Activated naive CD8-positive, alpha-beta T cell treated with anti-CD3 and anti-CD28 coated beads, Interleukin-2, amount 50 U/mL, for 24 hours (primary cell): ENCODE measurements at regions not wholly inside any gene's neighbourhood (a gene's known extent, or its start where the extent isn't known, plus 50 kb on each side); places are given as distances from the start of the nearest gene placed in this dataset.

Experiments used
- ATAC-seq: fragments of 150-1000 bp; cut with Tn5 transposase; one replicate; pipeline ENCODE4 v1.10.0; 2021
- DNase-seq: peaks from one replicate; pipeline ENCODE4 v3.0.0; 2021
- H3K27ac Mint-ChIP-seq: one replicate; pipeline ENCODE4 v1.8.0; 2021; ENCODE audit warnings: mild to moderate bottlenecking, mixed read lengths
- H3K27me3 Mint-ChIP-seq: one replicate; pipeline ENCODE4 v1.8.0; 2021; ENCODE audit warnings: mixed read lengths
- H3K36me3 Mint-ChIP-seq: one replicate; pipeline ENCODE4 v1.8.0; 2021; ENCODE audit warnings: low read depth, mixed read lengths
- H3K4me1 Mint-ChIP-seq: one replicate; pipeline ENCODE4 v1.8.0; 2021; ENCODE audit warnings: mixed read lengths
- H3K4me3 Mint-ChIP-seq: one replicate; pipeline ENCODE4 v1.8.0; 2021; ENCODE audit warnings: mild to moderate bottlenecking, moderate library complexity, mixed read lengths
- H3K9me3 Mint-ChIP-seq: one replicate; pipeline ENCODE4 v1.8.0; 2021; ENCODE audit warnings: mixed read lengths

- ATAC-seq: no peak
- H3K36me3 Mint-ChIP-seq: no peaks in the 10 kb centered on the region
- no peak for DNase-seq
- no peak overlapping the region for H3K27ac Mint-ChIP-seq
- H3K9me3 Mint-ChIP-seq: peaks cover 1% of the 10 kb centered on the region
- no peak overlapping the region for H3K4me3 Mint-ChIP-seq
- H3K27me3 Mint-ChIP-seq: peaks cover 2% of the 10 kb centered on the region
- H3K4me1 Mint-ChIP-seq: no peaks in the 10 kb centered on the region
Observed at GRCh38 chr4:79023799-79024770, 84.8 kb upstream of the PAQR3 start.

- H3K4me3 Mint-ChIP-seq: no peak overlapping the region
- H3K27ac Mint-ChIP-seq: no peak overlapping the region
- peaks cover 2% of the 10 kb centered on the region for H3K27me3 Mint-ChIP-seq
- no peak for ATAC-seq
- no peak for DNase-seq
- peaks cover 5% of the 10 kb centered on the region for H3K9me3 Mint-ChIP-seq
- H3K4me1 Mint-ChIP-seq: no peaks in the 10 kb centered on the region
- no peaks in the 10 kb centered on the region for H3K36me3 Mint-ChIP-seq
Observed at GRCh38 chr4:79022529-79022928, 83.3 kb upstream of the PAQR3 start.

GRCh38 chr4:79017481-79017880, 78.2 kb upstream of the PAQR3 start:
- Mint-ChIP-seq H3K27me3 (no peaks in the 10 kb centered on the region), H3K27ac (no peak overlapping the region), H3K4me3 (no peak overlapping the region), H3K9me3 (peaks cover 5% of the 10 kb centered on the region), H3K36me3 (no peaks in the 10 kb centered on the region), H3K4me1 (no peaks in the 10 kb centered on the region)
- DNase-seq: no peak
- ATAC-seq: no peak

GRCh38 chr4:79016878-79017277, 77.6 kb upstream of the PAQR3 start:
- no peaks in the 10 kb centered on the region for H3K27me3 Mint-ChIP-seq
- H3K9me3 Mint-ChIP-seq: peaks cover 5% of the 10 kb centered on the region
- ATAC-seq (no peak), DNase-seq (no peak)
- H3K36me3 Mint-ChIP-seq: no peaks in the 10 kb centered on the region
- no peaks in the 10 kb centered on the region for H3K4me1 Mint-ChIP-seq
- H3K27ac Mint-ChIP-seq: no peak overlapping the region
- H3K4me3 Mint-ChIP-seq: no peak overlapping the region

GRCh38 chr4:79015411-79015810, 76.2 kb upstream of the PAQR3 start:
- Mint-ChIP-seq H3K27me3 (no peaks in the 10 kb centered on the region), H3K9me3 (peaks cover 5% of the 10 kb centered on the region), H3K36me3 (no peaks in the 10 kb centered on the region), H3K27ac (no peak overlapping the region), H3K4me3 (no peak overlapping the region), H3K4me1 (no peaks in the 10 kb centered on the region)
- DNase-seq (no peak), ATAC-seq (no peak)

- DNase-seq: no peak
- Mint-ChIP-seq H3K9me3 (peaks cover 5% of the 10 kb centered on the region), H3K4me1 (no peaks in the 10 kb centered on the region), H3K27ac (no peak overlapping the region), H3K36me3 (no peaks in the 10 kb centered on the region), H3K4me3 (no peak overlapping the region), H3K27me3 (peaks cover 5% of the 10 kb centered on the region)
- no peak for ATAC-seq
Observed at GRCh38 chr4:79014230-79014629, 75.0 kb upstream of the PAQR3 start.

GRCh38 chr4:79013756-79014155, 74.5 kb upstream of the PAQR3 start:
- peaks cover under 1% of the 10 kb centered on the region for H3K9me3 Mint-ChIP-seq
- H3K36me3 Mint-ChIP-seq: no peaks in the 10 kb centered on the region
- H3K27ac Mint-ChIP-seq: no peak overlapping the region
- H3K27me3 Mint-ChIP-seq: peaks cover 5% of the 10 kb centered on the region
- H3K4me3 Mint-ChIP-seq: no peak overlapping the region
- no peaks in the 10 kb centered on the region for H3K4me1 Mint-ChIP-seq
- ATAC-seq: no peak
- DNase-seq: no peak

GRCh38 chr4:78990938-78991810, 51.9 kb upstream of the PAQR3 start:
- Mint-ChIP-seq H3K27ac (no peak overlapping the region), H3K27me3 (no peaks in the 10 kb centered on the region)
- no peak for ATAC-seq

GRCh38 chr4:78989697-78990270, 50.5 kb upstream of the PAQR3 start:
- ATAC-seq (no peak), DNase-seq (no peak)
- H3K36me3 Mint-ChIP-seq: no peaks in the 10 kb centered on the region
- no peak overlapping the region for H3K27ac Mint-ChIP-seq
- H3K4me1 Mint-ChIP-seq: no peaks in the 10 kb centered on the region
- no peaks in the 10 kb centered on the region for H3K27me3 Mint-ChIP-seq
- no peak overlapping the region for H3K4me3 Mint-ChIP-seq
- H3K9me3 Mint-ChIP-seq: no peaks in the 10 kb centered on the region

More at GRCh38 chr4:78990938-78991810, 51.9 kb upstream of the PAQR3 start:
- Mint-ChIP-seq H3K4me3 (no peak overlapping the region), H3K4me1 (no peaks in the 10 kb centered on the region), H3K36me3 (no peaks in the 10 kb centered on the region), H3K9me3 (no peaks in the 10 kb centered on the region)
- DNase-seq: no peak
